GM23248 (cell line): ENCODE measurements at regions not wholly inside any gene's neighbourhood (a gene's known extent, or its start where the extent isn't known, plus 50 kb on each side); places are given as distances from the start of the nearest gene placed in this dataset.

Experiments
- DNase-seq: peaks from one replicate; pipeline ENCODE4 v3.0.0-alpha.2; 2015
- H2AFZ ChIP-seq: fragments of 200-600 bp; sonication (generic); 2 replicates; pipeline ENCODE4 v1.6.1; 2016; ENCODE audit warnings: antibody characterized with exemption
- H3F3A ChIP-seq: fragments of 200-600 bp; sonication (generic); 2 replicates; pipeline ENCODE4 v1.6.1; 2016; ENCODE audit warnings: mild to moderate bottlenecking, antibody characterized with exemption, mixed run types; ENCODE audit not compliant: insufficient read depth
- H3K27ac ChIP-seq: fragments of 200-600 bp; sonication (generic); 2 replicates; pipeline ENCODE4 v1.5.1; 2016; ENCODE audit warnings: mild to moderate bottlenecking
- H3K27me3 ChIP-seq: fragments of 200-600 bp; sonication (generic); replicated peaks from 2 replicates; pipeline ENCODE4 v1.6.1; 2016; ENCODE audit warnings: mild to moderate bottlenecking; ENCODE audit not compliant: insufficient read depth
- H3K36me3 ChIP-seq: fragments of 200-600 bp; sonication (generic); 2 replicates; pipeline ENCODE4 v1.6.1; 2016; ENCODE audit warnings: low read depth, mild to moderate bottlenecking
- H3K4me1 ChIP-seq: fragments of 200-600 bp; sonication (generic); 2 replicates; pipeline ENCODE4 v1.6.1; 2016; ENCODE audit warnings: mild to moderate bottlenecking; ENCODE audit not compliant: insufficient read depth
- H3K4me2 ChIP-seq: fragments of 200-600 bp; sonication (generic); one replicate; pipeline ENCODE4 v1.6.1; 2016; ENCODE audit warnings: mild to moderate bottlenecking; ENCODE audit not compliant: unreplicated experiment
- H3K4me3 ChIP-seq: fragments of 200-600 bp; sonication (generic); 2 replicates; pipeline ENCODE4 v1.5.1; 2016; ENCODE audit warnings: mild to moderate bottlenecking
- H3K79me2 ChIP-seq: fragments of 200-600 bp; sonication (generic); 2 replicates; pipeline ENCODE4 v1.6.1; 2016; ENCODE audit warnings: mild to moderate bottlenecking; ENCODE audit not compliant: insufficient read depth
- H3K9ac ChIP-seq: fragments of 200-600 bp; sonication (generic); 2 replicates; pipeline ENCODE4 v1.6.1; 2016; ENCODE audit warnings: mild to moderate bottlenecking
- H3K9me2 ChIP-seq: fragments of 200-600 bp; sonication (generic); 2 replicates; pipeline ENCODE4 v1.6.1; 2016; ENCODE audit warnings: mixed run types, mild to moderate bottlenecking, moderate library complexity; ENCODE audit not compliant: insufficient read depth
- H3K9me3 ChIP-seq: fragments of 200-600 bp; sonication (generic); one replicate; pipeline ENCODE4 v1.6.1; 2017; ENCODE audit warnings: low read depth
- H4K20me1 ChIP-seq: fragments of 200-600 bp; sonication (generic); 2 replicates; pipeline ENCODE4 v1.6.0; 2016; ENCODE audit not compliant: insufficient read depth
- EZH2 ChIP-seq: fragments of 200-600 bp; sonication (generic); IDR thresholded peaks from 2 replicates; pipeline ENCODE4 v1.6.1; 2018; ENCODE audit warnings: antibody characterized with exemption, mild to moderate bottlenecking; ENCODE audit not compliant: insufficient read depth, poor library complexity, severe bottlenecking
- EZH2phosphoT487 ChIP-seq: fragments of 200-600 bp; sonication (generic); IDR thresholded peaks from 2 replicates; pipeline ENCODE4 v1.6.1; 2018; ENCODE audit warnings: antibody characterized with exemption, moderate library complexity, mild to moderate bottlenecking, low read depth; ENCODE audit not compliant: insufficient read depth
- WGBS, 2 experiments: methylation state at CpG; one replicate each; pipeline ENCODE4 v1.1.6; 2015 to 2017; ENCODE audit warnings: low lambda C conversion rate in 2 of 2, low coverage in 1 of 2; ENCODE audit errors: missing lambda C conversion rate in 2 of 2; 5-methylcytosine and 5-hydroxymethylcytosine counted together
- in situ Hi-C: fragments of 300-500 bp; cut with MboI; formaldehyde crosslinking; loops from 2 replicates; pipeline ENCODE4 v1.15.0; 2020

DNA sequence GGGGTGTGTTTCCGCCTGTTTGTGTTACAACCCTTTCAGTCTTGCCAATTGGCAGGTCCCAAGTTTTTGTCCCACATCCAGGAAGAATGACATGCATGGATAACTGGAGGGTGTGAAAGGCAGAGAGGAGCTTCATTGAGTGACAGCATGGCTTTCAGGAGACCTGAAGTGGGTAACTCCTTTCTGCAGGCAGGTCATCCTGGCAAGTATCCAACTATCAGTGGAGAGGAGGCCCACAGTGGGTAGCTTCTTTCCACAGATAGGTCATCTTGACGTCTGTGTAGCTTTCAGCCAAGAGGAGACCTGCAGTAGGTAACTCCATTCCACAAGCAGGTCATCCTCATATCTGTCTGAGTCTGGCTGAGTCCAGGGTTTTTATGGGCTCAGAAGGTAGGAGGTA lies 1268.8 kb upstream of the CNTN5 start:
- Histone ChIP-seq H4K20me1 (no peaks in the 10 kb centered on the region), H2AFZ (no peak overlapping the region), H3K4me2 (no peak overlapping the region), H3K4me3 (no peak overlapping the region), H3K27ac (no peak overlapping the region), H3K36me3 (no peaks in the 10 kb centered on the region), H3K9me3 (no peaks in the 10 kb centered on the region), H3K9me2 (no peaks in the 10 kb centered on the region), H3K79me2 (no peaks in the 10 kb centered on the region), H3F3A (no peaks in the 10 kb centered on the region), H3K9ac (no peak overlapping the region), H3K27me3 (no peaks in the 10 kb centered on the region), H3K4me1 (no peaks in the 10 kb centered on the region)
- TF ChIP-seq EZH2phosphoT487 (no peak), EZH2 (no peak)
- no peak for DNase-seq
- in situ Hi-C loops = no loop called here
- 29 to 32% methylated on average over 2 of the region's 2 CpGs for WGBS, 2 experiments

DNA sequence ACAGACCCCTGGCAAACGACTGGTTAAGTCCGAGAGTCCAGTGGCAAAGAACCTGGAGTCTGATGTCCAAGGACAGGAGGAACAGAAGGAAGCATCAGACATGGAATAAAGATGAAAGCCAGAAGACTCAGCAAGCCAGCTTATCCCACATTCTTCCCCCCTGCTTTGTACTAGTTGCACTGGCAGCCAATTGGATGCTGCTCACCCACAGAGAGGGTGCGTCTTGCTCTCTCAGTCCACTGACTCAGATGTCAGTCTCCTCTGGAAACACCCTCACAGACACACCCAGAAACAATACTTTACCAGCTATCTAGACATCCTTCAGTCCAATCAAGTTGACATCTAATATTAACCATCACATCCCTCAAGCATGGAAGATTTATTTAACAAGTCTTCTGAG lies 1265.8 kb upstream of the CNTN5 start:
- no peak overlapping the region for H2AFZ ChIP-seq
- TF ChIP-seq EZH2phosphoT487 (no peak), EZH2 (no peak)
- no peak overlapping the region for H3K4me2 ChIP-seq
- H3K27me3 ChIP-seq = no peaks in the 10 kb centered on the region
- H3K4me1 ChIP-seq = no peaks in the 10 kb centered on the region
- no peak overlapping the region for H3K27ac ChIP-seq
- H3K9ac ChIP-seq = no peak overlapping the region
- H3K9me2 ChIP-seq = no peaks in the 10 kb centered on the region
- no peak overlapping the region for H3K4me3 ChIP-seq
- H3K36me3 ChIP-seq = no peaks in the 10 kb centered on the region
- no peaks in the 10 kb centered on the region for H3K9me3 ChIP-seq
- DNase-seq = no peak
- H4K20me1 ChIP-seq = no peaks in the 10 kb centered on the region
- H3F3A ChIP-seq = no peaks in the 10 kb centered on the region
- H3K79me2 ChIP-seq = no peaks in the 10 kb centered on the region
- in situ Hi-C loops = no loop called here
- 17 to 21% methylated on average over 3 of the region's 3 CpGs for WGBS, 2 experiments

DNA sequence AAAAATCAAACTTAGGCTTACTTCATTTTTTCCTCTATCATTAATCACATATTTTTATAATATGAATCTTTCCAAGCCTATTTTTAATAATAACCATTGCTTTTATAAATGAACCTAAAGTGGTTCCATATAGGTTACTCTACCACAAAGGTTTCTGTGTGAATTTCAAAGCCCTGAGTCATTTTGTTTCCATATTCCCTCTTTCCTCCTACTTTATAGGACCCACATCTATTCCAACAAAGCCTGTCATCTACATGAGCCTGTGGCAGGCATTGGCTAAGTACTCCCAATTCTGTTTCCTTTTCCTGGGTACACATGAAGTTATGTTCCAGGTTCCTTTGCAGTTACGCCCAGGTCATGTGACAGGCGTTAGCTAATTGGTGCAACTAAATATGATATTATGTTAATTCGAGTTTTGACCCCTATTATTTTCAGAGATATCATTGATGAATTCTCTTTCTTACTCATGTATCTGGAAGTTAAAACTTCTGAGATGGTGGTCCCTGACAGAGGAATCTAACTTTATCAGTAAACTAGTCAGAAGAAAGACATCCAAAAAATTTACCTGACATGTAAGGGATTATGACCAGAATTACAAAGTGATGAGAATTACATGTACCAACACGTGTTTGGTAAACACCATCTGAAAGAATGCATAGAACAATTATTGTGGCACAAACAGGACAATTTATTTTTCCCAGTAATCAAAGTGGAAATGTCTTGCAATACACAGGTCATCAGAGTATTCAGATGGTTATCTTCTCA lies 1264.0 kb upstream of the CNTN5 start:
- H3K79me2 ChIP-seq = no peaks in the 10 kb centered on the region
- H3K27ac ChIP-seq = no peak overlapping the region
- no peaks in the 10 kb centered on the region for H3K9me3 ChIP-seq
- H3K36me3 ChIP-seq = no peaks in the 10 kb centered on the region
- H3K4me3 ChIP-seq = no peak overlapping the region
- 12 to 14% methylated on average over 4 of the region's 4 CpGs for WGBS, 2 experiments
- no peak for DNase-seq
- in situ Hi-C loops = no loop called here
- TF ChIP-seq EZH2 = no peak
- TF ChIP-seq EZH2phosphoT487 = no peak
- H3K4me2 ChIP-seq = no peak overlapping the region
- no peaks in the 10 kb centered on the region for H3F3A ChIP-seq
- no peaks in the 10 kb centered on the region for H3K27me3 ChIP-seq
- H3K9ac ChIP-seq = no peak overlapping the region
- no peaks in the 10 kb centered on the region for H3K9me2 ChIP-seq
- no peaks in the 10 kb centered on the region for H3K4me1 ChIP-seq
- no peak overlapping the region for H2AFZ ChIP-seq
- no peaks in the 10 kb centered on the region for H4K20me1 ChIP-seq

GRCh38 chr11:97761175-97761574 lies 1259.6 kb upstream of the CNTN5 start:
- no peak for DNase-seq
- no peak for TF ChIP-seq EZH2
- TF ChIP-seq EZH2phosphoT487 = no peak
- WGBS, 2 experiments = 0 to 1% methylated on average over 2 of the region's 2 CpGs

GRCh38 chr11:97764193-97764592 lies 1256.6 kb upstream of the CNTN5 start:
- 20 to 35% methylated on average over 1 of the region's 1 CpG for WGBS, 2 experiments

More at GRCh38 chr11:97761175-97761574, 1259.6 kb upstream of the CNTN5 start:
- Histone ChIP-seq H3K27ac (no peak overlapping the region), H3K27me3 (no peaks in the 10 kb centered on the region), H3K9me2 (no peaks in the 10 kb centered on the region), H3K4me1 (no peaks in the 10 kb centered on the region), H3K79me2 (no peaks in the 10 kb centered on the region), H2AFZ (no peak overlapping the region), H3K9me3 (peaks cover 3% of the 10 kb centered on the region), H3K9ac (no peak overlapping the region), H3K4me3 (no peak overlapping the region), H3K4me2 (no peak overlapping the region), H3K36me3 (no peaks in the 10 kb centered on the region), H3F3A (no peaks in the 10 kb centered on the region), H4K20me1 (no peaks in the 10 kb centered on the region)
- in situ Hi-C loops = no loop called here

More at GRCh38 chr11:97764193-97764592, 1256.6 kb upstream of the CNTN5 start:
- TF ChIP-seq EZH2phosphoT487 (no peak), EZH2 (no peak)
- no peak overlapping the region for H3K27ac ChIP-seq
- no peak overlapping the region for H3K9ac ChIP-seq
- in situ Hi-C loops = no loop called here
- H3K9me2 ChIP-seq = no peaks in the 10 kb centered on the region
- H2AFZ ChIP-seq = no peak overlapping the region
- no peaks in the 10 kb centered on the region for H3K36me3 ChIP-seq
- DNase-seq = no peak
- H4K20me1 ChIP-seq = no peaks in the 10 kb centered on the region
- no peaks in the 10 kb centered on the region for H3K27me3 ChIP-seq
- no peak overlapping the region for H3K4me3 ChIP-seq
- no peak overlapping the region for H3K4me2 ChIP-seq
- no peaks in the 10 kb centered on the region for H3K79me2 ChIP-seq
- H3K4me1 ChIP-seq = no peaks in the 10 kb centered on the region
- no peaks in the 10 kb centered on the region for H3F3A ChIP-seq
- H3K9me3 ChIP-seq = peaks cover 3% of the 10 kb centered on the region
